Lower leg skin (tissue), 4 donors: ENCODE measurements at regions not wholly inside any gene's neighbourhood (a gene's known extent, or its start where the extent isn't known, plus 50 kb on each side); places are given as distances from the start of the nearest gene placed in this dataset.
A peak's percentile ranks its signal among the peaks of the same experiment; 100 is the strongest.

Experiments
- DNase-seq, 2 donors: peaks; one replicate each; pipeline ENCODE4 v3.0.0-alpha.2; 2019; ENCODE audit warnings: low spot score in 2 of 2
- H3K4me3 ChIP-seq: fragments of 200-600 bp; sonication (generic); 2 replicates; pipeline ENCODE4 v1.5.1; 2017; ENCODE audit warnings: mild to moderate bottlenecking, low read depth; ENCODE audit not compliant: poor library complexity, severe bottlenecking
- CTCF ChIP-seq, 3 donors: fragments of 450-650 bp; IDR thresholded peaks; one replicate each; pipeline ENCODE4 v1.5.1; 2016; ENCODE audit warnings: antibody characterized with exemption in 3 of 3, mild to moderate bottlenecking in 3 of 3, moderate library complexity in 2 of 3
- POLR2A ChIP-seq, 2 donors: fragments of 450-650 bp; IDR thresholded peaks; one replicate each; pipeline ENCODE4 v1.6.1; 2016 to 2017; ENCODE audit warnings: antibody characterized with exemption in 2 of 2, mild to moderate bottlenecking in 1 of 2, moderate library complexity in 1 of 2
- WGBS, 2 donors: methylation state at CpG; one replicate each; pipeline ENCODE4 v1.1.5; 2018; 5-methylcytosine and 5-hydroxymethylcytosine counted together
- intact Hi-C: fragments of 100-400 bp; cut with DNase I; formaldehyde crosslinking; loops from one replicate; pipeline ENCODE4 v1.15.0; 2023; ENCODE audit warnings: low total_unique reads

GRCh38 chr2:45192481-45192880 lies 183.2 kb upstream of the SIX2 start:
- peak in 1 of 2 donors; percentile 6 for DNase-seq
- H3K4me3 ChIP-seq, result no peak overlapping the region
- intact Hi-C loops, result no loop called here
- TF ChIP-seq POLR2A (IDR thresholded peaks at IDR 0.05) (no peak), CTCF (IDR thresholded peaks at IDR 0.05) (no peak)
- 76 to 77% methylated on average over 5 of the region's 5 CpGs for WGBS, 2 donors

- intact Hi-C loops, result no loop called here
- TF ChIP-seq POLR2A (IDR thresholded peaks at IDR 0.05), result no peak
- TF ChIP-seq CTCF (IDR thresholded peaks at IDR 0.05), result no peak
These were observed 182.7 kb upstream of the SIX2 start for GRCh38 chr2:45191976-45192375.

GRCh38 chr2:45191146-45191863 lies 182.1 kb upstream of the SIX2 start:
- TF ChIP-seq CTCF (IDR thresholded peaks at IDR 0.05) (no peak), POLR2A (IDR thresholded peaks at IDR 0.05) (no peak)
- no peak overlapping the region for H3K4me3 ChIP-seq
- peak in 1 of 2 donors; percentile 63 for DNase-seq
- 78 to 83% methylated on average over 16 of the region's 16 CpGs for WGBS, 2 donors
- intact Hi-C loops, result no loop called here

More at GRCh38 chr2:45191976-45192375, 182.7 kb upstream of the SIX2 start:
- peak in 1 of 2 donors; percentile 72 for DNase-seq
- WGBS, 2 donors, result 50 to 66% methylated on average over 8 of the region's 8 CpGs
- no peak overlapping the region for H3K4me3 ChIP-seq

- peak in 1 of 2 donors; percentile 45 for DNase-seq
- WGBS, 2 donors, result 88 to 90% methylated on average over 8 of the region's 8 CpGs
- TF ChIP-seq POLR2A (IDR thresholded peaks at IDR 0.05), result no peak
- TF ChIP-seq CTCF (IDR thresholded peaks at IDR 0.05), result no peak
- no peak overlapping the region for H3K4me3 ChIP-seq
- intact Hi-C loops, result no loop called here
These were observed 181.3 kb upstream of the SIX2 start for GRCh38 chr2:45190481-45190942.

- H3K4me3 ChIP-seq, result no peak overlapping the region
- TF ChIP-seq POLR2A (IDR thresholded peaks at IDR 0.05) (no peak), CTCF (IDR thresholded peaks at IDR 0.05) (no peak)
- WGBS, 2 donors, result 77 to 86% methylated on average over 5 of the region's 5 CpGs
- intact Hi-C loops, result no loop called here
- peak in 1 of 2 donors; percentile 43 for DNase-seq
These were observed 175.4 kb upstream of the SIX2 start for GRCh38 chr2:45184606-45185005.
